Parathyroid adenoma (tissue), 2 donors: ENCODE measurements at regions not wholly inside any gene's neighbourhood (a gene's known extent, or its start where the extent isn't known, plus 50 kb on each side); places are given as distances from the start of the nearest gene placed in this dataset.

Experiments
- H2AFZ ChIP-seq: fragments of 300-600 bp; sonication (generic); one replicate; pipeline ENCODE4 v1.7.0; 2017; ENCODE audit warnings: antibody characterized with exemption, mild to moderate bottlenecking
- H3K27ac ChIP-seq: fragments of 300-600 bp; sonication (generic); one replicate; pipeline ENCODE4 v1.7.0; 2017
- H3K27me3 ChIP-seq: fragments of 300-600 bp; sonication (generic); one replicate; pipeline ENCODE4 v1.7.0; 2017; ENCODE audit warnings: low read length; ENCODE audit not compliant: control insufficient read depth, insufficient read depth
- H3K36me3 ChIP-seq: fragments of 300-600 bp; sonication (generic); one replicate; pipeline ENCODE4 v1.7.0; 2017; ENCODE audit warnings: low read length; ENCODE audit not compliant: control insufficient read depth, insufficient read depth
- H3K4me1 ChIP-seq: fragments of 300-600 bp; sonication (generic); one replicate; pipeline ENCODE4 v1.7.0; 2017; ENCODE audit warnings: control low read depth
- H3K4me2 ChIP-seq: fragments of 300-600 bp; sonication (generic); one replicate; pipeline ENCODE4 v1.7.0; 2017; ENCODE audit warnings: low read length
- H3K4me3 ChIP-seq: fragments of 300-600 bp; sonication (generic); one replicate; pipeline ENCODE4 v1.7.0; 2017; ENCODE audit warnings: low read depth, low read length
- H3K79me2 ChIP-seq: fragments of 300-600 bp; sonication (generic); one replicate; pipeline ENCODE4 v1.7.0; 2017; ENCODE audit warnings: control low read depth
- H3K9ac ChIP-seq: fragments of 300-600 bp; sonication (generic); one replicate; pipeline ENCODE4 v1.7.0; 2017; ENCODE audit warnings: mild to moderate bottlenecking
- H3K9me3 ChIP-seq: fragments of 300-600 bp; sonication (generic); one replicate; pipeline ENCODE4 v1.7.0; 2017; ENCODE audit warnings: low read length; ENCODE audit not compliant: control insufficient read depth
- CTCF ChIP-seq: fragments of 300-600 bp; sonication (generic); IDR thresholded peaks from one replicate; pipeline ENCODE4 v1.7.0; 2017; ENCODE audit warnings: antibody characterized with exemption, mild to moderate bottlenecking
- donor health status: primary hyperparathyroidism.

- H3K4me2 ChIP-seq = no peak overlapping the region
- no peaks in the 10 kb centered on the region for H3K9me3 ChIP-seq
- TF ChIP-seq CTCF = no peak
- H3K27ac ChIP-seq = no peak overlapping the region
- no peaks in the 10 kb centered on the region for H3K4me1 ChIP-seq
- no peaks in the 10 kb centered on the region for H3K79me2 ChIP-seq
- H2AFZ ChIP-seq = no peak overlapping the region
- no peak overlapping the region for H3K4me3 ChIP-seq
- no peak overlapping the region for H3K9ac ChIP-seq
- no peaks in the 10 kb centered on the region for H3K27me3 ChIP-seq
- H3K36me3 ChIP-seq = no peaks in the 10 kb centered on the region
These were observed 222.9 kb upstream of the ZNF32 start for GRCh38 chr10:43871545-43871944.

- Histone ChIP-seq H3K36me3 (no peaks in the 10 kb centered on the region), H2AFZ (no peak overlapping the region), H3K79me2 (no peaks in the 10 kb centered on the region), H3K4me2 (no peak overlapping the region), H3K27ac (no peak overlapping the region), H3K27me3 (no peaks in the 10 kb centered on the region), H3K4me3 (no peak overlapping the region), H3K9me3 (no peaks in the 10 kb centered on the region), H3K9ac (no peak overlapping the region), H3K4me1 (no peaks in the 10 kb centered on the region)
- TF ChIP-seq CTCF = no peak
These were observed 222.3 kb upstream of the ZNF32 start for GRCh38 chr10:43870968-43871439.

DNA sequence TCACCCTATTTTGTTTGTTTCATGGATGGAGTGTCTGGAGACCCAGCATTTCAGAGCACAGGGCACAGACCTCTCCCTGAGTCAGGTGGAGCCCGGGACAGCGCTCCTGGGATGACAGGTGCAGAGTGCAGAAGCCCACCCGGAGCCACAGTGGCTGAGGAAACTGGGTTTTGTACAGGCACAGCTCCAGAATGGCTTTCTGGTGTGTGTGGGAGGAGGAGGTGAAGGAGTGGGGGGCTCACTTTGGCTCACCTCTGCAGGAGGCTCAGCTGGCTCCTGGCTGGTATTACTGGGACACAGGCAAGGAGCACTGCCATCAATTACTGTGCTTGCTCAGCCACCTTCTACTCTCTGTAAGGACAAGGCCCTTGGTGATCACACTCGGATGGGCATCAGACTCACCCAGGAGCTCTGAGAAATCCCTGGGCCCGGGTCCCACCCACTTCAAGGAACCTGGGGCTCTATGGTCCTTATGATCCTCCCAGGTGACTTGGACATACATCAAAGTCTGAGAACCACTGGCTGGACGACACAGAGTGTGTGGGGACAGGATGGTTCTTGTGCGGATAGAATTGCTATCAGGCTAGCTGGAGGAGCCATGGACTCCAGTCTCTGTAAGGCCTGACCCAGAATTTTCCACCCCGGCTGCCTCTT lies 221.1 kb upstream of the ZNF32 start:
- H3K4me2 ChIP-seq = no peak overlapping the region
- H3K4me1 ChIP-seq = no peaks in the 10 kb centered on the region
- no peak overlapping the region for H3K27ac ChIP-seq
- H3K36me3 ChIP-seq = no peaks in the 10 kb centered on the region
- no peaks in the 10 kb centered on the region for H3K79me2 ChIP-seq
- H2AFZ ChIP-seq = no peak overlapping the region
- H3K9me3 ChIP-seq = no peaks in the 10 kb centered on the region
- no peak for TF ChIP-seq CTCF
- H3K9ac ChIP-seq = no peak overlapping the region
- H3K27me3 ChIP-seq = no peaks in the 10 kb centered on the region
- no peak overlapping the region for H3K4me3 ChIP-seq

DNA sequence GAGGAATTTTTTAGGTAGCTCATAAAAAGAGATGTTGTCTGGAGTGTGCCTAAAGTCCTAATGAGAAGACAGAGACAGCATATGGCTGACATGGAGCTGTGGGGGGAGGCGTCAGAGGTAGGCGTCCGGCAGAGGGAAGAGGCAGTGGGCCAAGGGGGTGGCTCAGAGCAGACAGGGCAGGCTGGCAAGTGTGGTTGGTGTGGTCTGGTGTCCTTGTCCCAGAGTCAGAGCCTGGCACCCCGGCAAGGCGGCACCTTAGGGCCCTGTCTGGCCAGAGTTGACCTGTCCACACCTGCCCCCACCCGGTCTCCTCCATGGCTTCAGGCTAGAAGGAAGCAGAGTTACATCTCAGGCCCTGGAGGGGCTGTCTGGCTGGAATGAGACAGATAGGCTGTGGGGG lies 220.3 kb upstream of the ZNF32 start:
- no peaks in the 10 kb centered on the region for H3K79me2 ChIP-seq
- no peaks in the 10 kb centered on the region for H3K36me3 ChIP-seq
- no peak for TF ChIP-seq CTCF
- no peaks in the 10 kb centered on the region for H3K9me3 ChIP-seq
- H3K4me2 ChIP-seq = no peak overlapping the region
- H3K27me3 ChIP-seq = no peaks in the 10 kb centered on the region
- no peak overlapping the region for H2AFZ ChIP-seq
- H3K9ac ChIP-seq = no peak overlapping the region
- H3K4me1 ChIP-seq = no peaks in the 10 kb centered on the region
- H3K4me3 ChIP-seq = no peak overlapping the region
- no peak overlapping the region for H3K27ac ChIP-seq
